ENCODE measurements at regions not wholly inside any gene's neighbourhood (a gene's known extent, or its start where the extent isn't known, plus 50 kb on each side); places are given as distances from the start of the nearest gene placed in this dataset.

- no peak overlapping the region for H3K27ac ChIP-seq (ENCODE audit: low read depth, low read length)
- H3K9me3 ChIP-seq (ENCODE audit: control insufficient read depth, insufficient read depth, low read length) = no peaks in the 10 kb centered on the region
- ChIA-PET CTCF (interaction anchor here (0.9 kb wide), 1 partner anchor 104 kb away, joined by 3 read pairs; no protein-coding TSS in a partner anchor), POLR2A (interaction anchor here (0.6 kb wide), 1 partner anchor 113 kb away, joined by 3 read pairs; no protein-coding TSS in a partner anchor)
- no peak overlapping the region for H3K4me3 ChIP-seq (ENCODE audit: low read depth, low read length)
- no peak for TF ChIP-seq CTCF (IDR thresholded peaks at IDR 0.05; ENCODE audit: low read depth, low read length)
- no peaks in the 10 kb centered on the region for H3K27me3 ChIP-seq (ENCODE audit: control insufficient read depth, insufficient read depth, low read length)
- no peak for DNase-seq (ENCODE audit: low read depth, low spot score)
Measured at GRCh38 chr13:33383724-33384577, 98.4 kb upstream of the STARD13 start.

- CTCF ChIA-PET = interaction anchor here (0.6 kb wide), 1 partner anchor 22 kb away, joined by 3 read pairs; no protein-coding TSS in a partner anchor
- TF ChIP-seq CTCF (IDR thresholded peaks at IDR 0.05; ENCODE audit: low read depth, low read length) = no peak
- no peak overlapping the region for H3K4me3 ChIP-seq (ENCODE audit: low read depth, low read length)
- POLR2A ChIA-PET = no interaction called here
- H3K27ac ChIP-seq (ENCODE audit: low read depth, low read length) = no peak overlapping the region
- no peaks in the 10 kb centered on the region for H3K9me3 ChIP-seq (ENCODE audit: control insufficient read depth, insufficient read depth, low read length)
- H3K27me3 ChIP-seq (ENCODE audit: control insufficient read depth, insufficient read depth, low read length) = no peaks in the 10 kb centered on the region
- DNase-seq (ENCODE audit: low read depth, low spot score) = no peak
Measured at GRCh38 chr13:33388286-33388998, 102.9 kb upstream of the STARD13 start.

- H3K27me3 ChIP-seq (ENCODE audit: control insufficient read depth, insufficient read depth, low read length) = no peaks in the 10 kb centered on the region
- CTCF ChIA-PET = no interaction called here
- POLR2A ChIA-PET = interaction anchor here (0.6 kb wide), 1 partner anchor 71 kb away, joined by 3 read pairs; no protein-coding TSS in a partner anchor
- no peak for TF ChIP-seq CTCF (IDR thresholded peaks at IDR 0.05; ENCODE audit: low read depth, low read length)
- no peak overlapping the region for H3K4me3 ChIP-seq (ENCODE audit: low read depth, low read length)
- no peak overlapping the region for H3K27ac ChIP-seq (ENCODE audit: low read depth, low read length)
- no peak for DNase-seq (ENCODE audit: low read depth, low spot score)
- H3K9me3 ChIP-seq (ENCODE audit: control insufficient read depth, insufficient read depth, low read length) = no peaks in the 10 kb centered on the region; the same call in 1 of the 2 replicates
Measured at GRCh38 chr13:33392794-33393405, 107.3 kb upstream of the STARD13 start.

GRCh38 chr13:33394294-33394932 is 108.9 kb upstream of the STARD13 start:
- no peak overlapping the region for H3K27ac ChIP-seq (ENCODE audit: low read depth, low read length)
- TF ChIP-seq CTCF (IDR thresholded peaks at IDR 0.05; ENCODE audit: low read depth, low read length) = no peak
- DNase-seq (ENCODE audit: low read depth, low spot score) = no peak
- no peak overlapping the region for H3K4me3 ChIP-seq (ENCODE audit: low read depth, low read length)
- ChIA-PET POLR2A (no interaction called here), CTCF (no interaction called here)
- H3K9me3 ChIP-seq (ENCODE audit: control insufficient read depth, insufficient read depth, low read length) = no peaks in the 10 kb centered on the region; the same call in 1 of the 2 replicates
- H3K27me3 ChIP-seq (ENCODE audit: control insufficient read depth, insufficient read depth, low read length) = no peaks in the 10 kb centered on the region

All from AG04450 (cell line).